AG20443 (cell line): ENCODE measurements at regions not wholly inside any gene's neighbourhood (a gene's known extent, or its start where the extent isn't known, plus 50 kb on each side); places are given as distances from the start of the nearest gene placed in this dataset.

Experiments used
- DNase-seq: peaks from one replicate; pipeline ENCODE4 v3.0.0; 2012; ENCODE audit warnings: low spot score, mixed read lengths

GRCh38 chr1:212225416-212225815 is 59.8 kb upstream of the PPP2R5A start:
- DNase-seq, result no peak

- DNase-seq, result no peak
Observed at GRCh38 chr1:212225871-212226302, 59.3 kb upstream of the PPP2R5A start.

GRCh38 chr1:212226467-212226866 is 58.7 kb upstream of the PPP2R5A start:
- DNase-seq, result no peak

- DNase-seq, result no peak
Observed at GRCh38 chr1:212228076-212228475, 57.1 kb upstream of the PPP2R5A start.

- no peak for DNase-seq
Observed at GRCh38 chr1:212228591-212229119, 56.6 kb upstream of the PPP2R5A start.

- peak; percentile 51 for DNase-seq
Observed at GRCh38 chr1:212229654-212230053, 55.6 kb upstream of the PPP2R5A start.

GRCh38 chr1:212230329-212230728 is 54.9 kb upstream of the PPP2R5A start:
- DNase-seq, result no peak

- no peak for DNase-seq
Observed at GRCh38 chr1:212231372-212231771, 53.8 kb upstream of the PPP2R5A start.

GRCh38 chr1:212232090-212232489 is 53.1 kb upstream of the PPP2R5A start:
- DNase-seq, result no peak

GRCh38 chr1:212233321-212233720 is 51.9 kb upstream of the PPP2R5A start:
- no peak for DNase-seq

GRCh38 chr1:212234431-212235395 is 50.5 kb upstream of the PPP2R5A start:
- peak; percentile 94 for DNase-seq
